NCI-H2227 (cell line): ENCODE measurements at regions not wholly inside any gene's neighbourhood (a gene's known extent, or its start where the extent isn't known, plus 50 kb on each side); places are given as distances from the start of the nearest gene placed in this dataset.
"Not testable (repeated sequence)": the region's sequence is repeated elsewhere in the genome, so short reads cannot be mapped to it uniquely, and the experiment has no call there.

Experiments used
- DNase-seq: peaks from one replicate; lab custom pipeline; 2025; ENCODE audit not compliant: unreplicated experiment; lab: John Stamatoyannopoulos, UW

- no peak for DNase-seq
Measured at GRCh38 chr21:22691658-22692057, 1693.4 kb downstream of the NCAM2 start.

- DNase-seq: no peak
Measured at GRCh38 chr21:22703521-22703920, 1705.3 kb downstream of the NCAM2 start.

GRCh38 chr21:22710721-22711120, 1712.5 kb downstream of the NCAM2 start:
- no peak for DNase-seq

GRCh38 chr21:22711636-22712035, 1713.4 kb downstream of the NCAM2 start:
- no peak for DNase-seq

GRCh38 chr21:22725436-22725835, 1727.2 kb downstream of the NCAM2 start:
- no peak for DNase-seq

- no peak for DNase-seq
Measured at GRCh38 chr21:22728091-22728490, 1729.9 kb downstream of the NCAM2 start.

GRCh38 chr21:22743085-22743484, 1744.9 kb downstream of the NCAM2 start:
- DNase-seq: no peak

- no peak for DNase-seq
Measured at GRCh38 chr21:22754746-22755145, 1756.5 kb downstream of the NCAM2 start.

- DNase-seq: no peak
Measured at GRCh38 chr21:22758478-22758877, 1760.3 kb downstream of the NCAM2 start.

- DNase-seq: no peak
Measured at GRCh38 chr21:22762463-22762862, 1764.3 kb downstream of the NCAM2 start.

GRCh38 chr21:22763442-22763841, 1765.2 kb downstream of the NCAM2 start:
- no peak for DNase-seq

- no peak for DNase-seq
Measured at GRCh38 chr21:22764222-22764621, 1766.0 kb downstream of the NCAM2 start.

GRCh38 chr21:22791376-22791775, 1793.2 kb downstream of the NCAM2 start:
- DNase-seq: no peak

GRCh38 chr21:22791986-22792560, 1793.9 kb downstream of the NCAM2 start:
- DNase-seq: peak; percentile 79

- no peak for DNase-seq
Measured at GRCh38 chr21:22795091-22795490, 1796.9 kb downstream of the NCAM2 start.

- DNase-seq: no peak
Measured at GRCh38 chr21:22795644-22796043, 1797.4 kb downstream of the NCAM2 start.

- DNase-seq: no peak
Measured at GRCh38 chr21:22796147-22796546, 1797.9 kb downstream of the NCAM2 start.

GRCh38 chr21:22804151-22804550, 1805.9 kb downstream of the NCAM2 start:
- no peak for DNase-seq

- DNase-seq: no peak
Measured at GRCh38 chr21:22806278-22806677, 1808.1 kb downstream of the NCAM2 start.

- no peak for DNase-seq
Measured at GRCh38 chr21:22813201-22813600, 1815.0 kb downstream of the NCAM2 start.

GRCh38 chr21:22818681-22819485, 1820.7 kb downstream of the NCAM2 start:
- not testable (repeated sequence) for DNase-seq

- no peak for DNase-seq
Measured at GRCh38 chr21:22827422-22827821, 1829.2 kb downstream of the NCAM2 start.

- DNase-seq: peak; percentile 45
Measured at GRCh38 chr21:22842875-22843274, 1844.7 kb downstream of the NCAM2 start.
